HG03460 (cell line): ENCODE measurements at regions not wholly inside any gene's neighbourhood (a gene's known extent, or its start where the extent isn't known, plus 50 kb on each side); places are given as distances from the start of the nearest gene placed in this dataset.
"Not testable (repeated sequence)": the region's sequence is repeated elsewhere in the genome, so short reads cannot be mapped to it uniquely, and the experiment has no call there.

Source experiments
- ATAC-seq: cut with Tn5 transposase; IDR thresholded peaks from one replicate; pipeline ENCODE4 v1.9.1; 2021; ENCODE audit not compliant: unreplicated experiment

- ATAC-seq = no peak
Measured at GRCh38 chr7:124643311-124643811, 122.2 kb downstream of the GPR37 start.

- ATAC-seq = no peak
Measured at GRCh38 chr7:124635416-124635815, 130.2 kb downstream of the GPR37 start.

- no peak for ATAC-seq
Measured at GRCh38 chr7:124633740-124634139, 131.9 kb downstream of the GPR37 start.

GRCh38 chr7:124630395-124630794 is 135.2 kb downstream of the GPR37 start:
- no peak for ATAC-seq

GRCh38 chr7:124618871-124619270 is 146.7 kb downstream of the GPR37 start:
- ATAC-seq = no peak

GRCh38 chr7:124618051-124618450 is 147.5 kb downstream of the GPR37 start:
- ATAC-seq = not testable (repeated sequence)

GRCh38 chr7:124603066-124603465 is 162.5 kb downstream of the GPR37 start:
- no peak for ATAC-seq

GRCh38 chr7:124597509-124597908 is 168.1 kb downstream of the GPR37 start:
- peak; percentile 70 for ATAC-seq

GRCh38 chr7:124596881-124597280 is 168.7 kb downstream of the GPR37 start:
- ATAC-seq = no peak

- ATAC-seq = no peak
Measured at GRCh38 chr7:124590814-124591213, 174.8 kb downstream of the GPR37 start.

- ATAC-seq = no peak
Measured at GRCh38 chr7:124577256-124577655, 188.3 kb downstream of the GPR37 start.

GRCh38 chr7:124575176-124575575 is 190.4 kb downstream of the GPR37 start:
- ATAC-seq = no peak

GRCh38 chr7:124570558-124570957 is 195.0 kb downstream of the GPR37 start:
- ATAC-seq = no peak

- no peak for ATAC-seq
Measured at GRCh38 chr7:124566583-124566982, 199.0 kb downstream of the GPR37 start.

GRCh38 chr7:124557587-124557986 is 208.0 kb downstream of the GPR37 start:
- ATAC-seq = no peak

- ATAC-seq = no peak
Measured at GRCh38 chr7:124557101-124557500, 208.5 kb downstream of the GPR37 start.

GRCh38 chr7:124553502-124553901 is 212.1 kb downstream of the GPR37 start:
- no peak for ATAC-seq

- no peak for ATAC-seq
Measured at GRCh38 chr7:124552217-124552616, 213.4 kb downstream of the GPR37 start.

- no peak for ATAC-seq
Measured at GRCh38 chr7:124550036-124550435, 215.6 kb downstream of the GPR37 start.

- no peak for ATAC-seq
Measured at GRCh38 chr7:124542476-124542875, 223.1 kb downstream of the GPR37 start.

- no peak for ATAC-seq
Measured at GRCh38 chr7:124536156-124536762, 229.3 kb downstream of the GPR37 start.

GRCh38 chr7:124532166-124532565 is 233.4 kb downstream of the GPR37 start:
- ATAC-seq = no peak

GRCh38 chr7:124516911-124517310 is 248.7 kb downstream of the GPR37 start:
- ATAC-seq = no peak
